ENCODE measurements at regions not wholly inside any gene's neighbourhood (a gene's known extent, or its start where the extent isn't known, plus 50 kb on each side); places are given as distances from the start of the nearest gene placed in this dataset.
"Not testable (repeated sequence)": the region's sequence is repeated elsewhere in the genome, so short reads cannot be mapped to it uniquely, and the experiment has no call there.

- Histone ChIP-seq H3K27ac (ENCODE audit: poor library complexity, severe bottlenecking) (no peak overlapping the region), H3K27me3 (ENCODE audit: insufficient read depth, poor library complexity, severe bottlenecking) (no peaks in the 10 kb centered on the region), H3K4me1 (ENCODE audit: insufficient read depth, poor library complexity, severe bottlenecking) (no peaks in the 10 kb centered on the region), H3K9me3 (ENCODE audit: severe bottlenecking) (no peaks in the 10 kb centered on the region), H3K4me3 (ENCODE audit: severe bottlenecking) (no peak overlapping the region), H3K36me3 (ENCODE audit: low read depth) (no peaks in the 10 kb centered on the region)
- no peak for ATAC-seq (ENCODE audit: low read depth)
- no peak for TF ChIP-seq CTCF (IDR thresholded peaks at IDR 0.05; ENCODE audit: poor library complexity, severe bottlenecking)
- DNase-seq (ENCODE audit: low spot score): no peak
These were observed 225.6 kb upstream of the VLDLR start for GRCh38 chr9:2395814-2396612.

GRCh38 chr9:2396622-2397285, 224.8 kb upstream of the VLDLR start:
- Histone ChIP-seq H3K36me3 (ENCODE audit: low read depth) (no peaks in the 10 kb centered on the region), H3K9me3 (ENCODE audit: severe bottlenecking) (no peaks in the 10 kb centered on the region), H3K27me3 (ENCODE audit: insufficient read depth, poor library complexity, severe bottlenecking) (no peaks in the 10 kb centered on the region), H3K4me1 (ENCODE audit: insufficient read depth, poor library complexity, severe bottlenecking) (no peaks in the 10 kb centered on the region), H3K27ac (ENCODE audit: poor library complexity, severe bottlenecking) (no peak overlapping the region), H3K4me3 (ENCODE audit: severe bottlenecking) (no peak overlapping the region)
- ATAC-seq (ENCODE audit: low read depth): no peak
- no peak for TF ChIP-seq CTCF (IDR thresholded peaks at IDR 0.05; ENCODE audit: poor library complexity, severe bottlenecking)
- no peak for DNase-seq (ENCODE audit: low spot score)

- not testable (repeated sequence) for H3K27ac ChIP-seq (ENCODE audit: poor library complexity, severe bottlenecking); H3K27me3 ChIP-seq (ENCODE audit: insufficient read depth, poor library complexity, severe bottlenecking); H3K36me3 ChIP-seq (ENCODE audit: low read depth); H3K4me1 ChIP-seq (ENCODE audit: insufficient read depth, poor library complexity, severe bottlenecking); DNase-seq (ENCODE audit: low spot score); H3K4me3 ChIP-seq (ENCODE audit: severe bottlenecking); ATAC-seq (ENCODE audit: low read depth); H3K9me3 ChIP-seq (ENCODE audit: severe bottlenecking)
These were observed 223.7 kb upstream of the VLDLR start for GRCh38 chr9:2397875-2398274.

GRCh38 chr9:2401746-2402145, 219.8 kb upstream of the VLDLR start:
- not testable (repeated sequence) for H3K36me3 ChIP-seq (ENCODE audit: low read depth); H3K27me3 ChIP-seq (ENCODE audit: insufficient read depth, poor library complexity, severe bottlenecking); H3K4me1 ChIP-seq (ENCODE audit: insufficient read depth, poor library complexity, severe bottlenecking); DNase-seq (ENCODE audit: low spot score); H3K27ac ChIP-seq (ENCODE audit: poor library complexity, severe bottlenecking); ATAC-seq (ENCODE audit: low read depth); H3K4me3 ChIP-seq (ENCODE audit: severe bottlenecking); H3K9me3 ChIP-seq (ENCODE audit: severe bottlenecking)

GRCh38 chr9:2403701-2404100, 217.9 kb upstream of the VLDLR start:
- Histone ChIP-seq H3K27me3 (ENCODE audit: insufficient read depth, poor library complexity, severe bottlenecking) (no peaks in the 10 kb centered on the region), H3K36me3 (ENCODE audit: low read depth) (no peaks in the 10 kb centered on the region), H3K4me3 (ENCODE audit: severe bottlenecking) (no peak overlapping the region), H3K4me1 (ENCODE audit: insufficient read depth, poor library complexity, severe bottlenecking) (no peaks in the 10 kb centered on the region), H3K27ac (ENCODE audit: poor library complexity, severe bottlenecking) (no peak overlapping the region), H3K9me3 (ENCODE audit: severe bottlenecking) (no peaks in the 10 kb centered on the region)
- no peak for ATAC-seq (ENCODE audit: low read depth)
- DNase-seq (ENCODE audit: low spot score): no peak
- no peak for TF ChIP-seq CTCF (IDR thresholded peaks at IDR 0.05; ENCODE audit: poor library complexity, severe bottlenecking)

GRCh38 chr9:2406252-2406651, 215.3 kb upstream of the VLDLR start:
- no peak for ATAC-seq (ENCODE audit: low read depth)
- no peak for DNase-seq (ENCODE audit: low spot score)
- no peaks in the 10 kb centered on the region for H3K27me3 ChIP-seq (ENCODE audit: insufficient read depth, poor library complexity, severe bottlenecking)
- no peaks in the 10 kb centered on the region for H3K36me3 ChIP-seq (ENCODE audit: low read depth)
- H3K4me1 ChIP-seq (ENCODE audit: insufficient read depth, poor library complexity, severe bottlenecking): no peaks in the 10 kb centered on the region
- no peak overlapping the region for H3K4me3 ChIP-seq (ENCODE audit: severe bottlenecking)
- H3K9me3 ChIP-seq (ENCODE audit: severe bottlenecking): no peaks in the 10 kb centered on the region
- TF ChIP-seq CTCF (IDR thresholded peaks at IDR 0.05; ENCODE audit: poor library complexity, severe bottlenecking): no peak
- H3K27ac ChIP-seq (ENCODE audit: poor library complexity, severe bottlenecking): no peak overlapping the region

Measured in RWPE2 (cell line).